ENCODE measurements at regions not wholly inside any gene's neighbourhood (a gene's known extent, or its start where the extent isn't known, plus 50 kb on each side); places are given as distances from the start of the nearest gene placed in this dataset.

GRCh38 chr2:137879121-137879520, 85.2 kb upstream of the HNMT start:
- H3K9ac ChIP-seq (ENCODE audit: control insufficient read depth, insufficient read depth, low read length) = no peak overlapping the region
- CTCF ChIA-PET = interaction anchor here (1.0 kb wide), 1 partner anchor 9 kb away, joined by 3 read pairs; no protein-coding TSS in a partner anchor
- FAIRE-seq = no peak
- no peak overlapping the region for H3K4me3 ChIP-seq
- RAD21 ChIA-PET (ENCODE audit: unreplicated experiment) = interaction anchor here (0.6 kb wide), 1 partner anchor 607 kb away, joined by 3 read pairs; no protein-coding TSS in a partner anchor
- H3K36me3 ChIP-seq (ENCODE audit: control insufficient read depth in 2 of 2, insufficient read depth in 2 of 2, low read length in 1 of 2) = no peaks in the 10 kb centered on the region
- ATAC-seq = no peak
- H3K79me2 ChIP-seq (ENCODE audit: control insufficient read depth, insufficient read depth, low read length) = no peaks in the 10 kb centered on the region
- no peaks in the 10 kb centered on the region for H3K9me3 ChIP-seq (replicated peaks; ENCODE audit: control insufficient read depth, insufficient read depth, low read length)
- H3K4me2 ChIP-seq (ENCODE audit: control insufficient read depth, insufficient read depth) = no peak overlapping the region
- POLR2A ChIA-PET = no interaction called here
- no peak overlapping the region for H3K27ac ChIP-seq (ENCODE audit: control insufficient read depth, insufficient read depth)
- no peak overlapping the region for H2AFZ ChIP-seq (ENCODE audit: control insufficient read depth, low read depth, low read length)
- SMC1A ChIA-PET (ENCODE audit: uncharacterized antibody, unreplicated experiment) = no interaction called here
- in situ Hi-C loops (cut with MboI) (loop anchor here (25.0 kb wide), 1 partner anchor 908 kb away; the partner anchor contains the start of gene NXPH2), intact Hi-C loops (cut with micrococcal nuclease; ENCODE audit: unreplicated experiment) (no loop called here)
- DNase-seq (ENCODE audit: low read depth, low spot score) = no peak
- H4K20me1 ChIP-seq (ENCODE audit: control insufficient read depth, insufficient read depth) = no peaks in the 10 kb centered on the region
- H3K27me3 ChIP-seq (replicated peaks in 1 of 2; ENCODE audit: control insufficient read depth in 2 of 2, insufficient read depth in 2 of 2, low read length in 1 of 2) = no peaks in the 10 kb centered on the region; a peak in 1 of 4 replicates
- whole genome bisulfite sequencing (ENCODE audit: insufficient coverage, insufficient replicate concordance, low lambda C conversion rate, missing lambda C conversion rate) = 88% methylated on average over 1 of the region's 1 CpG
- no TSS peak for BruUV-seq (replicated peaks)
- H3K4me1 ChIP-seq (ENCODE audit: control insufficient read depth, insufficient read depth, low read length) = no peaks in the 10 kb centered on the region
- TF ChIP-seq CEBPZ (IDR thresholded peaks at IDR 0.05; ENCODE audit: low read depth, low read length) = no peak
- TF ChIP-seq RAD51 (IDR thresholded peaks at IDR 0.05) = no peak
- no peak for TF ChIP-seq ZBTB40 (IDR thresholded peaks at IDR 0.05; ENCODE audit: borderline replicate concordance)
- TF ChIP-seq NR2C2 (IDR thresholded peaks at IDR 0.05; ENCODE audit: borderline replicate concordance, control insufficient read depth, insufficient read length, low read depth) = no peak
- no peak for TF ChIP-seq HDAC6 (IDR thresholded peaks at IDR 0.05; ENCODE audit: unreplicated experiment)
- no peak for TF ChIP-seq RCOR1 (conservative IDR thresholded peaks at IDR 0.05; ENCODE audit: low read depth, low read length)
- TF ChIP-seq CUX1 (IDR thresholded peaks at IDR 0.05; ENCODE audit: insufficient replicate concordance, low read depth, low read length) = no peak
- TF ChIP-seq PAX5 (IDR thresholded peaks at IDR 0.05; ENCODE audit: borderline replicate concordance, low read depth, low read length) = no peak
